Loucy (cell line): ENCODE measurements at regions not wholly inside any gene's neighbourhood (a gene's known extent, or its start where the extent isn't known, plus 50 kb on each side); places are given as distances from the start of the nearest gene placed in this dataset.

Source experiments
- EZH2phosphoT487 ChIP-seq: fragments of 200-600 bp; IDR thresholded peaks from 2 replicates; pipeline ENCODE4 v1.6.1; 2018; ENCODE audit warnings: antibody characterized with exemption, mild to moderate bottlenecking, moderate library complexity, borderline replicate concordance
- TF ChIP-seq, protein P1 (sequence below): fragments of 200-600 bp; sonication (generic); conservative IDR thresholded peaks from 2 replicates; pipeline ENCODE4 v1.5.1; 2014; ENCODE audit warnings: mild to moderate bottlenecking, antibody characterized with exemption, low read length

DNA sequence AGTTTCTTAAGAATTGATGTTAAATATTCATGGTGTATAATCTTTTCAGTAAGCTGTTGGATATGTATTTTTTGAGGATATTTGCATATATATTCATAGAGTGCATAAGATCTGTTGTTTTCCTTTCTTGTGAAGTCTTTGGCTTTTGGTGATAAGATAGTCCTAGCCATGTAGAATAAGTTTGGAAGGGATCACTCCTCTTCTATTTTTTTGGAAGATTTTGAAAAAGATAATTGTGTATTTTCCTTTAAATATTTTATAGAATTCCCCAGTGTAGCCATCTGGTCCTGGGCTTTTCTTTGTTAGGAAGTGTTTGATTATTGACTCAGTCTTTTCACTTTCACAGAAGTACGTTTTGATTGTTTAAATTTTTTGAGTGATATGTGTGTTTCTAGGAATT, 318.8 kb upstream of the CDH10 start:
- TF ChIP-seq, protein P1, sequence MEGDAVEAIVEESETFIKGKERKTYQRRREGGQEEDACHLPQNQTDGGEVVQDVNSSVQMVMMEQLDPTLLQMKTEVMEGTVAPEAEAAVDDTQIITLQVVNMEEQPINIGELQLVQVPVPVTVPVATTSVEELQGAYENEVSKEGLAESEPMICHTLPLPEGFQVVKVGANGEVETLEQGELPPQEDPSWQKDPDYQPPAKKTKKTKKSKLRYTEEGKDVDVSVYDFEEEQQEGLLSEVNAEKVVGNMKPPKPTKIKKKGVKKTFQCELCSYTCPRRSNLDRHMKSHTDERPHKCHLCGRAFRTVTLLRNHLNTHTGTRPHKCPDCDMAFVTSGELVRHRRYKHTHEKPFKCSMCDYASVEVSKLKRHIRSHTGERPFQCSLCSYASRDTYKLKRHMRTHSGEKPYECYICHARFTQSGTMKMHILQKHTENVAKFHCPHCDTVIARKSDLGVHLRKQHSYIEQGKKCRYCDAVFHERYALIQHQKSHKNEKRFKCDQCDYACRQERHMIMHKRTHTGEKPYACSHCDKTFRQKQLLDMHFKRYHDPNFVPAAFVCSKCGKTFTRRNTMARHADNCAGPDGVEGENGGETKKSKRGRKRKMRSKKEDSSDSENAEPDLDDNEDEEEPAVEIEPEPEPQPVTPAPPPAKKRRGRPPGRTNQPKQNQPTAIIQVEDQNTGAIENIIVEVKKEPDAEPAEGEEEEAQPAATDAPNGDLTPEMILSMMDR: no peak
- TF ChIP-seq EZH2phosphoT487: no peak
